Stimulated activated CD4-positive, alpha-beta T cell treated with anti-CD3 and anti-CD28 coated beads, Interleukin-15, amount 100 ng/mL, for 24 hours (primary cell): ENCODE measurements at regions not wholly inside any gene's neighbourhood (a gene's known extent, or its start where the extent isn't known, plus 50 kb on each side); places are given as distances from the start of the nearest gene placed in this dataset.

Source experiments
- DNase-seq: peaks from one replicate; pipeline ENCODE4 v3.0.0-alpha.2; 2020

DNA sequence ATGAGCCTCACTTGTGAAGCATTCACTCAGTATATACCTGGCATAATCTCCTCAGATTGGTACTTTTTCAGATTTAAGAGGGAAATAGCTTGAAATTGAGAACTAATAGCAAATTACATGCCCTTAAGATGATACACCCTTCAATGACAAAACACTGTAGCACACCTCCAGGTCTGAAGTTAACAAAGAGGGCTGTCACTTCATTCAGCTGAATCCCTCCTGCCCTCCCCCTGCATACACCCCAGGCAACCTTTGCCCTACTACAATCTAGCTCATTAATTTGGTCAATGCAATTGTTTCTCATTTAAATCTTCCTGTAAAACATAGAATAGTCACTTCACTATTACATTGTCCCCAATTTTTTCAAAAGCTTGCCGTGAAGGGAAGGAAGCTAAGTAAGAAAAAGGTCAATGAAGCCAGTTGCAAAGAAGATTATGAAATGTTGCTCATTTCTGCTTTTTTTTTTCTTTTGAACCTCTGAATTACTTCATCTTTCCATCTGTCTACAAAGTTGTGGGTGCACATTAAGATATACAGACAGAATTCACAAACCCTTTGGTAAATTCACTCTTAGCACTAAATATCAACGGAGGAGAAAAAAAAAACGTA lies 294.8 kb upstream of the PTGER4 start:
- DNase-seq, result no peak

GRCh38 chr5:40383749-40384651 lies 295.7 kb upstream of the PTGER4 start:
- DNase-seq, result peak; percentile 34

DNA sequence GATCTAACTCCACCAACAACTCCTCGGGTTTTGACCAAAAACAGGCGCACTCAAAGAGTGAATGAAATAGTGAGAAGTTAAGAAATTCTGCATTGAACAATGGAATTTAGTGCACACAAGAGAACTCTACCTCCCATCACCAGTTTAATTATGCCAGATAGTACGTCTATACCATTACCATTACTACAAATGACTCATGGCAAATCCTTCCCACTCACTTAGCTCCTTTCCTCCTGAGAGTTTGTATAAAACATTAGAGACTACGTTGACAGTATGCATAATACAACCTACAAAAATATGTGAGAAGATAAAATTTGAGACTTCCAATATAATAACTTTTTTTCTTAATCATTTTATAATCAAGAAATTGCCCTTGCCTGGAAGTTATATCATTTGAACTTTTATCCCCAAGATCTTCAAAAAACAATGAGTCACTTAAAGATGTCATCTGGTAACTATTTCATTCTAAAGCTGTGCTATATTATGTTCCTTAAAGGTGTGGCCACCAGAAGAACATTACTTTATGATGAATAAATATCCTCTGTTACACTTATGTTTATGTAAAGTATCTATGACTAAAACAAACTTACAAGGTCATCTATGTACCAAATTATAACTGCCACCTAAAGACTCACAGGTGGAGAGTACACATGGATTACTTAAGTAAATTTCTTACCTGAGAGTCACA lies 297.9 kb upstream of the PTGER4 start:
- DNase-seq, result no peak

DNA sequence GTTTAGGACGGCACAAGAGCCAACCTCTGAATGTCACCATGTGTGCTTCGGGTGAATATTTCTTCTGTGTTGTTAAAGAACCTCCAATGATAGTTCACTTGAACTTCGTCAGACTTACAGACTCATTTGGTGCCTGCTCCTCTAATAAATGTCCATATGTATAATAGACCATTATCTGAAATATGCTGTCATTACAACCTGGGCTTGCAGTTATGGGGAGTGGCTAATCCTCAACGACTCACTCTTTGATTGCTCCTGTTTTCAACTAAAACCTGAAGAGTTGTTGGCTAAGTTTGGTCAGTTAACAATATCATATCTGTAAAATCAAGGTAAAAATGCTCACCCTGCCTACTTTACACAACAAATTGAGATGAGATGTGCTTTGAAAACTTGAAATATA lies 298.7 kb upstream of the PTGER4 start:
- no peak for DNase-seq

DNA sequence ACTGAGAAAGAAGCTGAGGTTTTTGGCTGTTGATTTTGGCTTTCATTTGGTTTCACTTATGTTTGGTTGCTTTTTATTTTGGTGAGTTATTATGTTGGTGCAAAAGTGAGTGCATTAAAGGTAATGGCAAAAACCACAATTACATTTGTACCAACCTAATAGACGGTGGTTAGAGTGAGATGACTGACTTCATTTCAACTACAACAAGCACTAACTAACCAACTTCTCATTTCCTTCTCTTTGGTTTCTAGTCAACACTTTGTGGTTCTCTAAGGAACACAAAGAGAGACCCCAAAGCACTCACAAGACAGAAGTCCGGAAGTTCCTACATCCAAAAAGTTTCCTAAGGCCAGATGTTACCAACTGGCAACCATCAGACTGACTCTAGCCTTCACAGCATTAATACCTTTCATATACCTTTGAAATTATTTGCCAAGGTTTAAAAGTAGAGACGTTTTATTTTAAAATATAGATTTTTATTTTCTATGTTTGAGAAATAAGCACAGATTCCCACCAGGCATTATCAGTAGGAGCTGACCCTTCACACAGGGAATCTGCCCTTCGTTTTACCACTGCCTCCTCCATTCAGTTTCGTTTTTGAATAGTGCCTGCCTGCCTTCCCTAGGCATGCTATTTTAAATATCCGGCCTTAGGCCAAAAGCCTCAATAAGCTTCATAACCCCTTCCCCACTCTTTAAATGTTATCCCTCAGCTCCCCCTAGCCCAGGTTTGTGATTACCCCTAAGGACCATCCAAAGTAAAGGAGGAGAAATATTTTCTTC lies 301.1 kb upstream of the PTGER4 start:
- no peak for DNase-seq

- no peak for DNase-seq
Observed at GRCh38 chr5:40376566-40376965, 303.1 kb upstream of the PTGER4 start.

GRCh38 chr5:40374853-40375252 lies 304.9 kb upstream of the PTGER4 start:
- no peak for DNase-seq

GRCh38 chr5:40368200-40368599 lies 311.5 kb upstream of the PTGER4 start:
- DNase-seq, result no peak

- DNase-seq, result no peak
Observed at GRCh38 chr5:40367255-40367654, 312.5 kb upstream of the PTGER4 start.

GRCh38 chr5:40365342-40366330 lies 314.1 kb upstream of the PTGER4 start:
- DNase-seq, result no peak

DNA sequence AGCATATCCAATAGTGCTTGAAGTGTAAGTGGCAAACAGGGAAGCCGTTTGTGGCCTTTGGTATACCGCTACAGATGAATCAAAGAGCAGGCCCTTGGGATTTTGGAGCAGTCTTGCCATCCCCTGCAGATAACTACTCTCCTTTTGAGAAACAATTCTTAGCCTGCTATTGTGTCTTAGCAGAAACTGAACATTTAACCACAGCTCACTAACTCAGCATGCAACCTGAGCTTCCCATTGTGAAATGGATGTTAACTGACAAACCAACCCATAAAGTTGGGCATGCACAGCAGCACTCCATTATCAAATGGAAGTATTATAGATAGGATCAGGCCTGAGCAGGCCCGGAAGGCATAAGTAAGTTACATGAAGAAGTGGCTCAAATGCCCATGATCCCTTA lies 315.3 kb upstream of the PTGER4 start:
- no peak for DNase-seq

GRCh38 chr5:40361378-40361777 lies 318.3 kb upstream of the PTGER4 start:
- no peak for DNase-seq

DNA sequence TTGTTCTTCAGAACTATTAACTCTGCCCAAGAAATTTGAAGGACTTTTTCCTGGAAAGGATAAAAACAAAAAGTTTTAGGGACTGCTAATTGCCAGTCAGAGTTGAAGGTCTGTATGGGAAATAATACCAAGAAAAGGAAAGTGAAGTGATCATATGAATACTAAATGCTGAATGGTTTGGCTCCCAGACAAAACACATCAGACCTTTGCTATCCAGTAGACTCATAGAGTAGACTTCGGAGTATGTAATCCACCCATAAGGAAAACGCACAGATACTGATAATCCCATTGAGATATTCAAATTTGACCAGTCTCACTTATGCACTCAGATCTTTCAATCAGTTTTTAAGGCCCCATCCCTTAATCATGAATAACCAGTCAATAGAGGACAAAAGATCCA lies 319.0 kb upstream of the PTGER4 start:
- DNase-seq, result no peak

- no peak for DNase-seq
Observed at GRCh38 chr5:40359832-40360231, 319.9 kb upstream of the PTGER4 start.

GRCh38 chr5:40359093-40359492 lies 320.6 kb upstream of the PTGER4 start:
- DNase-seq, result no peak

- DNase-seq, result no peak
Observed at GRCh38 chr5:40356248-40356647, 323.5 kb upstream of the PTGER4 start.

DNA sequence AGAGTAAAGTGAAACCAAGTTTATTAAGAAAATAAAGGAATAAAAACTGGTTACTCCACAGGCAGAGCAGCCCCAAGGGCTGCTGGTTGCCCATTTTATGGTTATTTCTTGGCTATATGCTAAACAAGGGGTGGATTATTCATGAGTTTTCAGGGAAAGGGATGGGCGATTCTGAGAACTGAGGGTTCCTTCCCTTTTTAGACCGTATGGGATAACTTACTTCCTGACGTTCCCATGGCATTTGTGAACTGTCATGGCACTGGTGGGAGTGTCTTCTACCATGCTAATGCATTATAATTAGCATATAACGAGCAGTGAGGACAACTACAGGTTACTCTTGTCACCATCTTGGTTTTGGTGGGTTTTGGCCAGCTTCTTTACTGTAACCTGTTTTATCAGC lies 323.9 kb upstream of the PTGER4 start:
- DNase-seq, result no peak

DNA sequence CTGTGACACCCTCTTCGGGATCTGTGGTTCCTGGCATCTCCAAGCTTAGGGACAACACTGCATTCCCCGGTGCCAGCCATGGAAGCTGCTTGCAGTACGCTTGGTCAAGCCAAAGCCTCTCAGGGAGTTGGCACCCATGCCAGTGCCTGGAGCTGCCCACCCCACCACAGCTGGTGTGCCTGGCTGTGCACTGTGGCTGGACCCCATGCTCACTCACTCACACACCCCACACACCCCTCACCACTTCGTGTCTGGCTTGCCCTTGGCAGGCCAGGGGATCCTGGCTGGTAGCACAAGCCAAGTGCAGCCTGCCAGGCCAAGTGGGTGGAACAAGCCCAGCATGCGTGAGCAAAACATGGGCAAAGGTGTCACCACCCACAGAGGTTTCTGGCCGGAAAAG lies 324.5 kb upstream of the PTGER4 start:
- DNase-seq, result no peak

DNA sequence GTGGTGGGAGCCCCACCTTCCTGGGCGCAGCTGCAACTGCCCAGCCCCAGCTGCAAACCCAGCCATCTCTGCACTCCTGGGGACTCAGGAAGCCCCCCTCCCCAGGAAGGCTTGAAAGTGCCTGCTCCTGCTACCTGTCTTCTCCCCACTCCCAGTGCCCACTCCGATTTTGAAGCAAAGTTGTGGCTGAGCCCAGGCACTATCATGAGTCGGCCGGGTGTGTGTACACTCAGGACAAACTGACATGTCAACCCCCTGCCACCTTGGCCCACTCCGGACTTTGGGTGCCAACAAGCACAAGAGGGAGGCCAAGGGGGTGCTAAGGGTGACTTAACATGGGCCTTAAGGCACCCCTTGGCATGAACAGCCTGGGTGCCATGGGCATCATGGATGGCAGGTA lies 325.5 kb upstream of the PTGER4 start:
- no peak for DNase-seq

- no peak for DNase-seq
Observed at GRCh38 chr5:40353442-40353841, 326.3 kb upstream of the PTGER4 start.

GRCh38 chr5:40347981-40348725 lies 331.6 kb upstream of the PTGER4 start:
- DNase-seq, result no peak
